HCT116 (cell line): ENCODE measurements at regions not wholly inside any gene's neighbourhood (a gene's known extent, or its start where the extent isn't known, plus 50 kb on each side); places are given as distances from the start of the nearest gene placed in this dataset.

Experiments
- ATAC-seq: fragments of 200-7000 bp; cut with Tn5 transposase; 2 replicates; pipeline ENCODE4 v1.9.1; 2020; ENCODE audit warnings: mild to moderate bottlenecking, moderate library complexity
- BruUV-seq: library from RNA; stranded (reverse); fragments of 400-500 nt; replicated peaks from 2 replicates; lab custom pipeline; 2021; lab: Mats Ljungman, UMichigan
- CTCF ChIA-PET: fragments of 300-600 bp; sonication (Branson Sonifier 250); formaldehyde crosslinking; loops from one replicate; lab custom pipeline; 2021; ENCODE audit warnings: antibody characterized with exemption; lab: Charles Lee
- POLR2A ChIA-PET: fragments of 300-600, 350-600 bp; sonication (Branson Sonifier 250); formaldehyde crosslinking; loops from one replicate; lab custom pipeline; 2021; ENCODE audit warnings: antibody characterized with exemption; lab: Charles Lee
- RAD21 ChIA-PET, 2 experiments: fragments of 300-600 bp; sonication (Branson Sonifier 250); formaldehyde crosslinking; loops; one replicate each; lab custom pipeline; 2023; ENCODE audit warnings: low total read pairs in 2 of 2; ENCODE audit not compliant: uncharacterized antibody in 2 of 2, unreplicated experiment in 2 of 2, low non-redundant PET in 1 of 2; lab: Charles Lee
- DNase-seq: peaks from one replicate; pipeline ENCODE4 v3.0.0-alpha.2; 2010; ENCODE audit warnings: low read depth, low spot score
- H2AFZ ChIP-seq: fragments of 200-600 bp; shearing (Covaris generic), sonication (generic); 2 replicates; pipeline ENCODE4 v1.6.1; 2017; ENCODE audit warnings: low read depth, mixed run types, mixed read lengths, antibody characterized with exemption, low read length; ENCODE audit not compliant: poor library complexity, severe bottlenecking
- H3K27ac ChIP-seq: 2 replicates; pipeline ENCODE4 v1.5.1; 2012; ENCODE audit warnings: low read depth, low read length
- H3K27me3 ChIP-seq: fragments of 200-600 bp; sonication (generic); 2 replicates; pipeline ENCODE4 v1.6.1; 2016; ENCODE audit warnings: mixed run types, low read length, mixed read lengths; ENCODE audit not compliant: insufficient read depth
- H3K36me3 ChIP-seq, 2 experiments: fragments of 200-500 bp in 1 of 2; fragments of 200-600 bp in 1 of 2; sonication (Bioruptor generic) in 1 of 2; sonication (generic) in 1 of 2; 2 replicates each; pipeline versions ENCODE4 v1.5.1 to v1.6.1; 2014 to 2016; ENCODE audit warnings: low read length in 2 of 2, inconsistent platforms in 1 of 2, mixed read lengths in 1 of 2, mixed run types in 1 of 2; ENCODE audit not compliant: insufficient read depth in 2 of 2, control insufficient read depth in 1 of 2
- H3K4me1 ChIP-seq, 2 experiments: fragments of 200-600 bp in 1 of 2; sonication (generic) in 1 of 2; 2 replicates each; pipeline versions ENCODE4 v1.5.1 to v1.6.1; 2012 to 2017; ENCODE audit warnings: low read length in 2 of 2, inconsistent platforms in 1 of 2, mild to moderate bottlenecking in 1 of 2, mixed read lengths in 1 of 2, mixed run types in 1 of 2, moderate library complexity in 1 of 2; ENCODE audit not compliant: insufficient read depth in 2 of 2, control insufficient read depth in 1 of 2
- H3K4me2 ChIP-seq: fragments of 200-600 bp; sonication (generic); 2 replicates; pipeline ENCODE4 v1.6.1; 2017; ENCODE audit warnings: mixed run types, low read length, mixed read lengths
- H3K4me3 ChIP-seq, 2 experiments: fragments of 200-600 bp in 1 of 2; sonication (generic) in 1 of 2; replicated peaks in 1 of 2; 2 replicates each; pipeline ENCODE4 v1.5.1; 2011 to 2016; ENCODE audit warnings: low read length in 2 of 2, control low read depth in 1 of 2, low read depth in 1 of 2, mild to moderate bottlenecking in 1 of 2, mixed read lengths in 1 of 2, mixed run types in 1 of 2
- H3K79me2 ChIP-seq: fragments of 200-600 bp; sonication (generic); 2 replicates; pipeline ENCODE4 v1.6.1; 2017; ENCODE audit warnings: mild to moderate bottlenecking, mixed run types, low read length, moderate library complexity, mixed read lengths; ENCODE audit not compliant: insufficient read depth
- H3K9ac ChIP-seq: fragments of 200-600 bp; sonication (generic); 2 replicates; pipeline ENCODE4 v1.6.1; 2016; ENCODE audit warnings: low read length, mixed read lengths
- H3K9me2 ChIP-seq: fragments of 200-600 bp; sonication (generic), shearing (Covaris generic); 2 replicates; pipeline ENCODE4 v1.6.1; 2017; ENCODE audit warnings: mixed run types, mild to moderate bottlenecking, moderate library complexity; ENCODE audit not compliant: insufficient read depth
- H3K9me3 ChIP-seq, 2 experiments: fragments of 200-500 bp in 1 of 2; fragments of 200-600 bp in 1 of 2; sonication (Bioruptor generic) in 1 of 2; sonication (generic) in 1 of 2; 2 replicates each; pipeline ENCODE4 v1.6.1; 2014 to 2017; ENCODE audit warnings: low read length in 2 of 2, mixed read lengths in 2 of 2, inconsistent platforms in 1 of 2, low read depth in 1 of 2, mild to moderate bottlenecking in 1 of 2, mixed run types in 1 of 2, moderate library complexity in 1 of 2; ENCODE audit not compliant: control insufficient read depth in 1 of 2, insufficient read depth in 1 of 2
- H4K20me1 ChIP-seq: fragments of 200-600 bp; sonication (generic), shearing (Covaris generic); 2 replicates; pipeline ENCODE4 v1.6.1; 2017; ENCODE audit warnings: mixed run types, mild to moderate bottlenecking, moderate library complexity; ENCODE audit not compliant: insufficient read depth
- CBX3 ChIP-seq: IDR thresholded peaks from 2 replicates; pipeline ENCODE4 v1.6.1; 2012; ENCODE audit warnings: low read depth
- EZH2phosphoT487 ChIP-seq: fragments of 200-600 bp; IDR thresholded peaks from 2 replicates; pipeline ENCODE4 v1.6.1; 2018; ENCODE audit warnings: antibody characterized with exemption, borderline replicate concordance
- JUND ChIP-seq: IDR thresholded peaks from 2 replicates; pipeline ENCODE4 v1.6.1; 2012
- POLR2A ChIP-seq: IDR thresholded peaks from 2 replicates; pipeline ENCODE4 v1.7.0; 2011; ENCODE audit warnings: borderline replicate concordance; ENCODE audit not compliant: insufficient read depth, insufficient read length; ENCODE audit errors: extremely low read depth
- POLR2AphosphoS5 ChIP-seq: IDR thresholded peaks from 2 replicates; pipeline ENCODE4 v1.6.1; 2011; ENCODE audit warnings: mild to moderate bottlenecking, low read depth, low read length, moderate library complexity
- TCF7L2 ChIP-seq: IDR thresholded peaks from 2 replicates; pipeline ENCODE4 v1.7.0; 2011; ENCODE audit warnings: borderline replicate concordance, inconsistent platforms; ENCODE audit not compliant: insufficient read depth, insufficient read length; ENCODE audit errors: extremely low read depth
- ZBTB33 ChIP-seq: IDR thresholded peaks from 2 replicates; pipeline ENCODE4 v1.6.1; 2011; ENCODE audit warnings: mild to moderate bottlenecking, low read length, moderate library complexity; ENCODE audit not compliant: insufficient replicate concordance; ENCODE audit errors: extremely low read depth
- ZNF274 ChIP-seq: fragments of 200-500 bp; sonication (Bioruptor generic); IDR thresholded peaks from 2 replicates; pipeline ENCODE4 v1.6.1; 2014; ENCODE audit warnings: mild to moderate bottlenecking, low read depth, low read length, inconsistent platforms
- intact Hi-C: fragments of 100-400 bp; cut with micrococcal nuclease; formaldehyde crosslinking; loops from 2 replicates; pipeline ENCODE4 v1.10.0; 2022

- no peaks in the 10 kb centered on the region for H3K9me2 ChIP-seq
- POLR2A ChIA-PET: no interaction called here
- RAD21 ChIA-PET: no interaction called here
- H3K4me3 ChIP-seq: no peak overlapping the region
- no peaks in the 10 kb centered on the region for H3K4me1 ChIP-seq
- no peaks in the 10 kb centered on the region for H3K9me3 ChIP-seq
- ATAC-seq: no peak
- intact Hi-C loops: no loop called here
- H4K20me1 ChIP-seq: no peaks in the 10 kb centered on the region
- H3K9ac ChIP-seq: no peak overlapping the region
- H2AFZ ChIP-seq: no peak overlapping the region
- CTCF ChIA-PET: no interaction called here
- BruUV-seq: no TSS peak
- H3K36me3 ChIP-seq: no peaks in the 10 kb centered on the region
- TF ChIP-seq TCF7L2: no peak
- TF ChIP-seq EZH2phosphoT487: no peak
- TF ChIP-seq JUND: no peak
- no peak for TF ChIP-seq ZNF274
- TF ChIP-seq POLR2A: no peak
- H3K27me3 ChIP-seq: no peaks in the 10 kb centered on the region
- DNase-seq: no peak
- H3K27ac ChIP-seq: no peak overlapping the region
- H3K4me2 ChIP-seq: no peak overlapping the region
- H3K79me2 ChIP-seq: no peaks in the 10 kb centered on the region
Measured at GRCh38 chr3:115369021-115369420, 221.9 kb upstream of the ZBTB20 start.

GRCh38 chr3:115375362-115375761 is 228.3 kb upstream of the ZBTB20 start:
- no peak overlapping the region for H3K4me2 ChIP-seq
- ChIA-PET RAD21 (no interaction called here), POLR2A (no interaction called here), CTCF (no interaction called here)
- H3K79me2 ChIP-seq: no peaks in the 10 kb centered on the region
- H3K27me3 ChIP-seq: no peaks in the 10 kb centered on the region
- intact Hi-C loops: no loop called here
- H4K20me1 ChIP-seq: no peaks in the 10 kb centered on the region
- no TSS peak for BruUV-seq
- H3K27ac ChIP-seq: no peak overlapping the region
- H3K9me2 ChIP-seq: no peaks in the 10 kb centered on the region
- no peak for ATAC-seq
- no peak overlapping the region for H3K9ac ChIP-seq
- H3K4me1 ChIP-seq: no peaks in the 10 kb centered on the region
- H3K9me3 ChIP-seq: no peaks in the 10 kb centered on the region
- H3K36me3 ChIP-seq: no peaks in the 10 kb centered on the region
- no peak for TF ChIP-seq CBX3
- no peak for TF ChIP-seq POLR2AphosphoS5
- no peak for TF ChIP-seq ZBTB33
- no peak overlapping the region for H3K4me3 ChIP-seq
- H2AFZ ChIP-seq: no peak overlapping the region
- no peak for DNase-seq
